GM19463 (cell line): ENCODE measurements at regions not wholly inside any gene's neighbourhood (a gene's known extent, or its start where the extent isn't known, plus 50 kb on each side); places are given as distances from the start of the nearest gene placed in this dataset.

Experiments
- ATAC-seq: cut with Tn5 transposase; IDR thresholded peaks from one replicate; pipeline ENCODE4 v1.9.1; 2021; ENCODE audit warnings: mild to moderate bottlenecking, moderate library complexity; ENCODE audit not compliant: unreplicated experiment

DNA sequence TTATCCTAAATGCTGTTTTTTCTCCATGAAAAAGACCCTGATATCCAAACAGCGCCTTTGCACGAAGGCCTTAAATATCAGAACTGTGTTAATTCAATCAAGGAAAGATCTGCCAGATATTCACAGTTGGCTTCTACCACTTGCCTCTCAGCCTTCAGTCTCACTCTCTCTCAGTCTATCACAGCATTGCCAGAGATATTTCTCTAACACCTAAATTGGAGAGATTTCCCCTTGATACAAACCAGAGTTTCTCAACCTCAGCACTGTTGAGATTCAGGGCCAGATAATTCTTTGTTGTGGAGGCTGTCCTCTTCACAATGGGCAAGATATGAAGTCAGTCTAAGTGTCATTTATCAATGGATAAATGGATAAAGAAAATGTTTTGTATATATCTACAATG lies 454.1 kb upstream of the MAF start:
- ATAC-seq = no peak

DNA sequence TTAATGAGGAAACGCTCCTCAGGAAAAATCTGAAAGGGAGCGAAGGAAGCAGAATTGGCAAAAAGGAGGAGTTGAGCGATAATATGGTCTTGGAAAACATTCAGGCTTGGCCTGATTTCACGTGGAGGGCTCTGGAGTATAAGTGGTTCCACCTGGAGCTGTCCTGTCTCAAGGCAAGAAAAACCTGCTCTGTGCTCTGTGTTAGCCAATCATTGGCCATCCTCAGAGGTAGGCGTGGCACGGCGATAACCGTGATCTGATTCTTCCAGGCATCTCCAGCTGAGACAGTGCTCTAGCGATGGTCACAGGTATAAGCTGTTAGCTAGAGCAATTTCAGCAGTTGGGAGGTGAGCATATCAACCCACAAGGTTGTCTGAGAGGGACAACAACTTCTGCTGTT lies 450.5 kb upstream of the MAF start:
- ATAC-seq = no peak

DNA sequence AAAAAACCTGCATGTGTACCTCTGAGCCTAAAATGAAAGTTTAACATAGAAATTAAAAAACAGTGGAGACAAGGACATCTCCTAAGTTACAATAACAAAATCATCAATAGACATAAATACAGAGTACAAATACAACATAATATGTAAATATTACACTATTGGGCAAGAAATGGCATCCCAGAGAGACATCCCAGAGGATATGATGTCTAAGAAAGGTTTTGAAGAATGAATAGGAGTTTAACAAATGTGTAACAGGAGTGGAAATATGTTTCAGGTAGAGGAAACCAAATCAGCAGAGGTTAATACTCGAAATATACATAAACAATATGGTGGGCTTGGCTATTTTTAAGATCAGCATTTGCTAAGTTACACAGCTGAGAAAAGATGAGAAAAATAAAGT lies 447.7 kb upstream of the MAF start:
- no peak for ATAC-seq

DNA sequence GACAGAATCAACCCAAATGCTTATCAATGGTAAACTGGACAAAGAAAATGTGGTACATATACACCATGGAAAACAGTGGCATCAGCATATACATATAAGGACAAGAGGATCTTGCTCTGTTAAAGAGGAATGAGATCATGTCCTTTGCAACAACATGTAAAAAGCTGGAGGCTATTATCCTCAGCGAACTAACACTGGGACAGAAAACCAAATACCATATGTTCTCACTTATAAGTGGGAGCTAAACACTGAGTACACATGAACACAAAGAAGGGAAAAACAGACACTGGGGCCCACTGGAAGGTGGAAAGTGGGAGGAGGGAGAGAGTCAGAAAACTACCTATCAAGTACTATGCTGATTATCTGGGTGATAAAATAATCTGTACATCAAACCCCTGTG lies 447.3 kb upstream of the MAF start:
- no peak for ATAC-seq

DNA sequence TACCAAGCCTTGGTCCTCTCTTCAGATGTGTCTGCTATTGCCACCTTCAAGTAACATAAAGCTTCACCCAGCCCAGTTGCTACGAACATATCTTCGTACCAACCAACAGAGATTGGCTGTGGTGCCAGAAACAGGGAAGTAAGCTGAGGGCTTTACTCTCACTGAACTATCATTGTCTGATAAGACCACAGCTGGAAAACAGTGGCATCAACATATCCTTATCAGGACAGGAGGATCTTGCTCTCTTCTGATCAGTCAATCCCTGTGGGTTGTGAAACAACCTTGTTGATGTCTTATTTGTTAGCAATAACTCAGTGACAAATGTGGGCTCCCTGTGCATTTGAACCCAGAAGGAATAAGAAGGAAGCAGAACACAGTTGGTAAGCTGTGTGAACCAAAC lies 446.3 kb upstream of the MAF start:
- ATAC-seq = no peak

DNA sequence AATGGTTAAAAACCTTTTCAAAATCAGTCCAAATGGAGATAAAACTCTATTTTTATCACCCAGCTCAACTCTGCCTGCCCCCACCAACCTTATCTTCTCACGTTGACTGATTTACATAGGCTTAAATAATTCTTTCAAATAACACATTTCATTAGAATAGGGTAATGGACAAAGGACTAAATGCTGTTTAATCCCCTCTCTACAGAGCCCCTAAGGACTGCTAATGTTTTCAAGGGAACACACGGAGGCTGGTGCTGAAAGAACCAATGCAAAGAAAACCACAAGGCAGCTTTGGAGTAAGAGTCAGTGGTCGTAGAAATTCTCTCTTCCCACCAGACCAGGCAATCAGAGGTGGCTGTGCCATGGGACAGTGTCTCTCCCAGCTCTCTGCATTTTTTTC lies 445.7 kb upstream of the MAF start:
- ATAC-seq = no peak

DNA sequence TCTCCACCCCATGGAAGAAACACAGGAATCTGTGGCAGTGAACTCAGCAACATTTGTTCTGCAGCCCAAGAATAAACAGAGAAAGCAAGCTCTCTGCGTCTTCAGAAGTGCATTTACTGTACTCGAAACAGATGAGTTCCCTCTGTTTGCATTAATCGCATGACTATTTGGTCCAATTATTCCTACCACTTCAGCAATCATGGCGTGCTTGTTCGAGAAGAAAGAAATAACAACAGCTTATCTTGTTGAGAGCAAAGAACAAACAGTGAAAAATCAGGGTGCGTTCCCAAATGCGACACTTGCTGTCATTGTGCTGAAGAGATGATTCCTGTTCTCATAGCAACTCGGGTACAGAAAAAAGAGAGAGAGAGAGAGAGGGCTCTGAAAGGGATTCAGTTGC lies 445.3 kb upstream of the MAF start:
- ATAC-seq = no peak

DNA sequence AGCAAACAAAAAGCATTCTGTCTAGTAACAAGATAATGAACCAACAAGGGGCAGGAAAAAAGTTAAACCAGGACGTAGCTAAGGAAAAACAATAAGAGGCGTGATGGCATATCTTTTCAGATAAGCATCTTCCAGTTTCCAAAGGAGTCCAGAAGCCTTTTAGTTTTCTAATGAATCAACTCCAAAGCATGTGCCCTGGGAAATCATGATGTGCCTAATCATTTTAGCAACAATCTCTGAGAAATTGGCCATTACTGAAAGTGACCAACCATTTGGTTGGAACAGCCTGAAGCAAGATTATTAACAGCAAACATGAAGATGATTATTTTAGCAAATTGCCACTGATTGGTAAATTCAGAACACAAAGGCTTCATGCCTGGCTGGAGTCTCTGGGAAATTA lies 440.9 kb upstream of the MAF start:
- no peak for ATAC-seq

DNA sequence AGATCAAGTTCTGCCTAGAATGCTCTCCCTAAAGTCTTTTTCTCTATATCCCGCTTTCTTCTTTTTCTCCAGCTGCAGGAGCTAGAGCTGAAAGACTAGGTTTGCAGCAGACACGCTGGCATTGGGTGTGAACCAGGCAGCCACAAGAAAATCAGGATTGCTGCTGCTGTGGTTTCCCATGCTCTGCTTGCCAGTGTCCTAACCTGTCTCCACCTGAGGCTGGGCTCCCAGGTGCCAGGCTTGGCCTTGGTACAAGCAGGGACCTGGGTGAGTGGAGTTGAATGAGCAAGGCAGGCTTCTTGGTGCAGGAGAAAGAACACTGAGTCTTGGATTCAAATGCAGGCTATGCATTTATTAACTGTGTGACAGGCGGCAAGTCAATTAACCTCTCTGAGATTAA lies 440.3 kb upstream of the MAF start:
- no peak for ATAC-seq

DNA sequence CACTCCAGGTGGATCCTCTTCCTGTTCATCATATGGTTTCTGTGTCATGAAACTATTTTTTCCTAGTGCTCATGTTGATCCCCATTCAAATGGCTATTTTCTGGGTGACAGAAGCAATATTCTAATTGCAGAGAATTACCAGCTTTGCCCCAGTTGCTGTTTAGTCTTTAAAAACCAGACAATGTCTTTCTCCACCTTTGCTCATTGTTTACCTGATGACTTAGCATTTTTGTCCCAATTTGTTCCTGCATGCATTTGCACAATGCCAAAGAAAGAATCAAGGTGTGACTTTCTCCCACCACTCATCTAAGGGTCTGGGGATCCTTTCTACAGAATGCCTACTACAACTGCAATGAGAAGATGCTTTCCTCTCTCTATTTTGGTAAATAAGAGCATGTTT lies 439.9 kb upstream of the MAF start:
- no peak for ATAC-seq

DNA sequence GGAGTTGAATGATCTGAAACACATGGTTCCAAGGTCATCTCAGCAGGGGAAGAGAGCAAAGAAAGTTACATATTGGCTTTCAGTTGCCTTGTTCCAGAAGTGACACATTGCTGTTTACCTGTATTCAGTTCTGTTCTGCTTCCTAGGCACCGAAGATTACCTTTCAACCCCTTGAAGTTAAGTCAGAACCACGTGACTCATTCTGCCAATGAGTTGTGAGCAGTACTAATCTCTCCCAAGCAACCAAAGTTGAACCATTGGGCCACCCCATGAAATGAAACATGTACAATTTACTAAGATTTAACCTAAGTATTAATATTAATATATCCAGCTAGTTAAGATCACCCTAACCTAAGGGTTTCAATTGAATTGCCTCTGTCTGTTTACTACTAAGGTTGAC lies 439.2 kb upstream of the MAF start:
- no peak for ATAC-seq

DNA sequence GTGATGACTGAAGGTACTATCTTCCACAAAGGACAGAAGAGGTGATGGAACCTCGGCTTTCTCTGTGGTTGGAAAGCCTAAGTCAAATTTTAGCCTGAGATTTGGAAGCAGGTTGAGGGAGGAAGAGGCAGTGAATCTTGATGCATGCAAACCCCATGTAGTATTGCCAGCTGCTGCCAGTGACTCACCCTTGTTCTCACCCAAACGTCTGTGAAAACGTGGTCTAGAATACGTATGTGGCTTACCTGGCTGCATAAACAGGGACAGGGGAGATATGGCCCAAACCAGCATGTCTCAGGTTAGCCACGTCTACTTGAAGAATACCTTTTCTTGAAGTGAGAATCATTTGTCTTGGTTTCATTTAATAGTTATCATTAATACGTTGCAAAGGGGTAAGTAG lies 438.0 kb upstream of the MAF start:
- no peak for ATAC-seq

DNA sequence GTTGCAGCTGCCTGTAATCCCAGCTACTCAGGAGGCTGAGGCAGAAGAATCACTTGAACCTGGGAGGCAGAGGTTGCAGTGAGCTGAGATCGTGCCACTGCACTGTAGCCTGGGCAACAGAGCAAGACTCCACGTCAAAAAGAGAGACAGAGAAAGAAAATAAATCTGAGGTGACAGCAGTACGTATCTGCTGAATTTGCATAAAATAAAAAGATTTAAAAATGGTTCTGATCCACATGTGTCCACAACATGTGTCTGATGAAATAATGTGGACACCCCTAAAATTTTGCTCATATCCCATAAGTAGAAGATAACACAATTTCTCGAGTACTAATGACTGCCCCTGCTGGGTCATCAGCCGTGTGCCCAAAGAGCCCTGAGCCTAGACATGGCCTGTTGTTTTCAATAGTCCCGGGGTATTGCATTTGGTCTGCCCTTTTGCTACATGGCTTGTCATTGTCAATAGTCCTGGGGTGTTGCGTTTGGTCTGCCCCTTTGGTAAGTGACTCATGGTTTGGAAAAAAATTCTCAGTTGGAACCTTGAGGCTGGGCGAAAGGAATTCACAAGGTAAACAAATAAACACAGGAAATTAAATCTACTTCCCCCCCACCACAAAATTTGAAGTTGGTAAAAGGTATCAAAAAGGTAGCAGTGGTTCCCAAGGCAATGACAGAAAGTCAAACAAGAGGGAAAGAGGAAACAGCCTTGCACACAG lies 434.6 kb upstream of the MAF start:
- ATAC-seq = no peak

DNA sequence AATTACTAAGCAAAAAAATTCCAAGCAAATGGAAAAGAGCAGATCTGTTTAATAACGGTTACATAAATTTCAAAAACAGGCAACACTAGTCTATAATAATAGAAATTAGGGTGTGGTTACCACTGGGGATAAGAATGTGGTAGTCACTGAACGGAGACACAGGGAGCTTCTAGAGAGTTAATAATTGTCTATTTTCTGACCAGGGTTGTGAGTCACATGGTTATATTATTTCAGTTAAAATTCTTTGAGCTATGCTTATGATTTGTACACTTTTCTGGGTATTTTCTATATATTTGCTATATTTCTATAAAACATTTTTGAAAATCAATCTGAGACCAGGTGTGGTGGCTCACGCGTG lies 433.9 kb upstream of the MAF start:
- no peak for ATAC-seq

DNA sequence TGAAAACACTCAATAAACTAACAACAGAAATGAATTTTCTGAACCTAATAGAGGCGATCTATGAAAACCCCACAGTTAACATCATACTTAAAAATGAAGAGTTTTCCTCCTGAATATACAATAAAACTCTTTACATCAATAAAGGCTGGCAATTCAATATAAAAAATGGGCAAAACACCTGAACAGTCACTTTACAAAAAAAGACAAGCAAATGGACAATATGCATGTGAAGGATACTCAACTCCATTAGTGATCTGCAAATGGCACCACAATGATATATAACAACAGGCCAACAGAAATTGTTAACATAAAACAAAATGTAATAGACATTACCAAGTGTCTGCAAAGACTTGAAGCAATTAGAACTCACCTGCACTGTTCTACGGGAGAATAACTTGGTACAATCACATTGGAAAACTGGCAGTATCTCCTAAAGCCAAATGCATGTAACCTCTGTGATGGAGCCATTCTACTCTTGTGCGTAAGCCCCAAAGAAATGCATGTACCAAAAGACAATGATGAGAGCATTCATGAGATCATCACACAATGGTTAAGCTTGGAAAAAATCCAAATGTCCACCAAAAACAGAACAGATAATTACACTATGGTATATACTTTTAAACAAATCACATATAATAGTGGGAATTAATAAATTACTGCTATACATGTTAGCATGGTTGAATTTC lies 433.4 kb upstream of the MAF start:
- ATAC-seq = no peak

DNA sequence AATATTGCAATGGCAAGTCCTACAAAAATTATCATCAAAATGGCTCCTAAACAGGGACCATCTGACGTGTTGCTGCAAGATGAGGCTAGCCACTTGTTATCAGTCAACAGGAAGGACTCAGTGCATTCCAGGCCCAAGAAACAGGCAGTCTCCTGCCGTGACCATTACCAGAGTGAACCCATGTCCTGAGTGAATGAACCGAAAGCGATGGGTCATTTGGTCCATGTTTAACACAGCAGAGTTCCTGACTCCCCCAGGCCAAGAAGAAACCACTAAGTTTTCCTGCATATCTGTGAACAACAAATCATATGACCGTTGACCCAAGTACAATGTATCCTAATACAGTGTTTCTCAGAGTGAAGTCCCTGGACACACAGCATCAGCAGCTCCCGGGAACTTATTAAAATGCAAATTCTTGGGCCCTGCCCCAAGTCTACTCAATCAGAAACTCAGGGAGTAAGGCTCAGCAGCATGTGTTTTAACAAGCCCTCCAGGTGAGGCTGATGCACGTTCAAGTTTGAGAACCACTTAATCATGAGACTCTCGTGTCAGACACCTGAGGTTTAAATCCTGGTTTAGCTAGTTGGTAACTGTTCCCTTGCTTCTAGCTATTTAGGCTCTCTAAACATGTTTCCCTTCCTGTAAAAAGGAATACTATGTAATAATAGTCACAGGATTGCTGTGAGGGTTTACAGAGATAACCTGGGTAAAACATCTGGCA lies 429.4 kb upstream of the MAF start:
- no peak for ATAC-seq

DNA sequence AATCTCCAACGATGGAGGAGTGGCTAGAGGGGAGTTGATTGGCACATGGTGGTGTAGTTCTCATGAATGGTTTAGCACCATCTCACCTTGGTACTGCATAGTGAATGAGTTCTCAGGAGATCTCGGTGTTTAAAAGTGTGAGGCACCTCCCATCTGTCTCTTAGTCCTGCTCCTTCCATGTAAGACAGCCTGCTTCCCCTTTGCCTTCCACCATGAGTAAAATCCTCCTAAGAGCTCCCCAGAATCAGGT lies 428.8 kb upstream of the MAF start:
- no peak for ATAC-seq

DNA sequence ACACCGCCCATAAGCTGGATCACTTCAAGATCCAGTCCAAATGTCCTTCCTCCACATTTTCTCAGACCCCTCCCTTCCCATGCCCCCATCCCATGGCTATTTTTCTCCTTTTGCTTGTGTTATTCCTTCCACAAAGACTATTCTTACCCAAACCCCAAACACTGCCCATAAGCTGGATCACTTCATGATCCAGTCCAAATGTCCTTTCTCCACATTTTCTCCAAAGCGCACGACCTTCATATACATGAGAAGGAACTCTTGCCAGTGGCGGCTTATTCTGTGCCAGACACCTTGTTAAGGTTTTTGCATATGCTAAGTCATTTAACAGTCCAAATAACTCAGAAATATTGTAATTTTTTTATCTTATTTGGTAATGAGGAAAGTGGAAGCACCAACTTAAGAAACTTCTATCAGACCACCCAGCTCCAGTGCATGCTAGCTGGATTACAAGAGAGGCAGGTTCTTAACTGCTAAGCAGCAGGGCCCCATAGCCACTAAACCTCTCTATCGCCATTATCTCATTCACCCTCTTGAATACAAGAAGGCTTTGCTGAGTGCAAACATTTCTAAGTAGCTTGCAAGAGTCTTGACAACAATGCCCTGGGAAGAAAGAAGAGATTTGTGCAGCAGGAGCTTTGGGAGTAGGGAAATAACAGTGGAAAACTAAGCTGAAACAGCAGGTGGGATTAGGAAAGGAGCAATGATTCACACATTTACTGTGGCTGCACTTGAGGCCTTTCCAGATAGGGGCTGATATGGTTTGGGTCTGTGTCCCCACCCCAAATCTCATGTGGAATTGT lies 428.2 kb upstream of the MAF start:
- ATAC-seq = no peak

DNA sequence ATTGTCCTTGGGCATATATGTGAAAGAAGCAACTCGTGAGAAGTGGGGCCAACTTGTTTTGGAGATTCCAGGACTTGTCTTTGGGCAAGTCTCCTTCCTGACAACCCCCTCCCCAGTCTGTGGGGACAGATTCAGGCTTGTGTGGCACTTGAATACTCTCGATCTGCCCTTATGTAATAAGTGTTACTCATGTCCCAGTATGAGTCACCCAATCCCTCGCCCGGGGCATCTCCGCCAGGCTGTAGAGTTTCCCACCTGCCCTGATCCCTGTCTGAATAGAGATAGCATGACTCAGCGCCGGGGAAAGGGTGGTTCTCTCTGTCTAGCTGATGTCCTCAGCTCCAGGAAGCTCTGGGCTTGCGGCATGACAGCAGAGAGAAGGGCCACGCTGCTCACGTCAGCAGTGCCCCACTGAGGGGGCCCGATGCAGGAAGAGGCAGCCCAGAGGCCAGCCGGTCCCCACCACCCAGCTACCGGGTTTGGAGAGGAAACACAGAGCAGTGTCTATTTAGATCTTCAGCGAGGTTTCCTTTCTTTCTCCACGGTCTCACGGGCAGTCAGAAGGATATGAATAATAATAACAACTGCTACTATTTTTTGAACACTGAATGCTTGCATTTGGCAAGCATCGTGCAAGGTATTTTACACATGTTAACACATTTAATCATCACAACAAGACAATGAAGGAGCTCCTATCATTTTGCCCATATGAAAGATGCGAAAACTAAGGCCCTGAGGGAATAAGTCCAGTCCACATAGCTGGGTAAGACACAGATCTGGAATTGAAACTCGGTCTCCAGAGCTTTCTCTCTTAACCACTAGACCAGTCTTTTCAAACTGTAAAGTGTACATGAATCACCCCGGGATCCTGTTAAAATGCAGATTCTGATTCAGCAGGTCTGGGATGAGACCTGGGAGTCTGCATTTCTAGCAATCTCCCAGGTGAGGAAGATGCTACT lies 426.7 kb upstream of the MAF start:
- ATAC-seq = peak; percentile 83

DNA sequence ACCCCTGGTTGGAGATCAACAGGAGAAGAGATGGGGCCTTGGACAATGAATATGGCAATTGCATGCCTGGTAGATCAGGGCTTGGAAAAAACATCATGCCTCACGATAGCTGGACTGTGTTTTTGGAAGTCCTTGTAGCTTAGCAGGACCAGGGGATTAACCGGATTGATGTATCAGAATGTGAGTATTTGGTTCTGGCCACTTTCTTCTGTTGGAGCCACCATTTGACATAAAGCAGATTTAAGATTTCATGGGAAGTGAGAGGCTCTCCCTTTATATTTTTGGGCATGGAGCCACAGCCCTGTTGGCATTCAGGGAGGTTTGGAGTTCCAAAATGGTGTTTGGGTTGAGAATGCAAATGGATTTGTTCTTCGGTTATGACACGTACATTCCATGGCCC lies 424.7 kb upstream of the MAF start:
- ATAC-seq = no peak

DNA sequence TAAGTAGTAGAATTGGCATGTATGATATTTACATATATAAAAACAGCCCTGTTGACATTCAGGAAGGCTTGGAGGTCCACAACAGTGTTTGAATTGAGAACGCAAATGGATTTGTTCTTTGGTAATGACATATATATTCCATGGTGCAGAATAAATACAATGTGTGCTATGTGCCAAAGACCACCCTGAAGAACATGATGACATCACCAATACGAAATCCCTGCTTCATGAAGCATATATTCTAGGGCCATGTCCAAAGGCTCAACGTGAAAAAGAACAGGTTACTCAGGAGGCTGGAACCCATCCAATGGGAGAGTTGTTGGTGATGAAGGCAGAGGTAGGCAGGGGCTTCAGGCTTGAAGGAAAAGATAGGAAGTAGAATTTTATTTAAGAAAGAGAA lies 423.9 kb upstream of the MAF start:
- ATAC-seq = no peak
